Activated CD4-positive, alpha-beta T cell treated with anti-CD3 and anti-CD28 coated beads for 4 hours (primary cell): ENCODE measurements at regions not wholly inside any gene's neighbourhood (a gene's known extent, or its start where the extent isn't known, plus 50 kb on each side); places are given as distances from the start of the nearest gene placed in this dataset.
"Not testable (repeated sequence)": the region's sequence is repeated elsewhere in the genome, so short reads cannot be mapped to it uniquely, and the experiment has no call there.

ENCODE experiments used
- DNase-seq, 2 donors: peaks; one replicate each; pipeline ENCODE4 v3.0.0-alpha.2; 2020

DNA sequence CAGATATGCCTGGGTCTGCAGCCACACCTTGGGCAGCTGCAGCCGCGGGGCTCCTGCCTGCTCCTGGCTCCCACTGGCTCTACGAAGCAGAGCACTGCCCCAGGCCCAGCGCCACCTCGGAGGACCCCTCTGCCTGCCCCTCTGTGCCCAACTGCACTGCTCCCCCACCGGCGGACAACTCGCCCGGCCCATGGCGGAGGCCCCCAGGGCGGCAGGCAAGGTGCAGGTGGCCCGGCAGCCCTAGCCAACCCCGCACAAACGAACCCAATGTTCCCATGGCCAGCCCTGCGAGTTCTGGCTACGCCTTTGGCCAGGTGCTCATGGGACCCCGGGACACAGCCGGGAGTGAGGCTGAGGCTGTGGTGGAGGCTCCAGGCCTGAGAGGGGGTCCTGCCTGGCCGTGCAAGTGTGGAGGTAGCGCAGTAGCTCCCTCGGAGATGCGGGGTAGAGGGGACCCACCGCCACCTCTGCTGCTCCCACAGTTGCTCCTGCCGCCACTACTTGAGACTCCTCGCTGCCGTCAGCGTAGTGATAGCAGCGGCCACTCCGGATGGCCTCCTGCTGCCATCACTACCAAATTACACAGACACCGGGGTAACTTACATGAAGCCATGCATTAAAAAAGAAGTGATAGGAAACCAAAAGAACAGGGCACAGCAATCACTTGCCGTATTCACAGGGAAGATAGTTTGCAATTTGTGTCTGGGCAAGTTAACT lies 97.3 kb upstream of the SP4 start:
- no peak for DNase-seq

GRCh38 chr7:21334906-21335305 lies 93.0 kb upstream of the SP4 start:
- DNase-seq = no peak

DNA sequence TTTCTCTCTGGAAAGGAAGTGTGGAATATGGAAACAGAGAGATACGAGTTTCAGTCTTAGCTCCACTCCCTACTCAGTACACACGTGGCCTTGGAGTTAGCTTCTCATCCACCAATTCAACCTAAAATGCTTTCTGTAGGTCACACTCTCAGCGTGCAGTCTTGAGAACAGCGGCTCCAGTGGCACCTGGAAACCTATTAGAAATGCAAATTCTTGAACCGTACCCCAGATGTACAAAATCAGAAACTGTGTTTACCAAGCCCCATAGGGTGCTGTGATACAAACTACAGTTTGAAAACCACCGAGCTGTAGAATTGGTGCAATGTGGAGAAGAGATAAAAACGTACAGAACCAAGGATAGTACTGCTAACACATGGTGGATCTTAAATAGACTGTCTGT lies 91.1 kb upstream of the SP4 start:
- DNase-seq = no peak

GRCh38 chr7:21338728-21339164 lies 89.1 kb upstream of the SP4 start:
- peak; percentile 44 to 52 for DNase-seq

GRCh38 chr7:21344900-21345299 lies 83.0 kb upstream of the SP4 start:
- not testable (repeated sequence) for DNase-seq

GRCh38 chr7:21345361-21345760 lies 82.5 kb upstream of the SP4 start:
- DNase-seq = no peak

GRCh38 chr7:21346297-21346696 lies 81.6 kb upstream of the SP4 start:
- DNase-seq = no peak

DNA sequence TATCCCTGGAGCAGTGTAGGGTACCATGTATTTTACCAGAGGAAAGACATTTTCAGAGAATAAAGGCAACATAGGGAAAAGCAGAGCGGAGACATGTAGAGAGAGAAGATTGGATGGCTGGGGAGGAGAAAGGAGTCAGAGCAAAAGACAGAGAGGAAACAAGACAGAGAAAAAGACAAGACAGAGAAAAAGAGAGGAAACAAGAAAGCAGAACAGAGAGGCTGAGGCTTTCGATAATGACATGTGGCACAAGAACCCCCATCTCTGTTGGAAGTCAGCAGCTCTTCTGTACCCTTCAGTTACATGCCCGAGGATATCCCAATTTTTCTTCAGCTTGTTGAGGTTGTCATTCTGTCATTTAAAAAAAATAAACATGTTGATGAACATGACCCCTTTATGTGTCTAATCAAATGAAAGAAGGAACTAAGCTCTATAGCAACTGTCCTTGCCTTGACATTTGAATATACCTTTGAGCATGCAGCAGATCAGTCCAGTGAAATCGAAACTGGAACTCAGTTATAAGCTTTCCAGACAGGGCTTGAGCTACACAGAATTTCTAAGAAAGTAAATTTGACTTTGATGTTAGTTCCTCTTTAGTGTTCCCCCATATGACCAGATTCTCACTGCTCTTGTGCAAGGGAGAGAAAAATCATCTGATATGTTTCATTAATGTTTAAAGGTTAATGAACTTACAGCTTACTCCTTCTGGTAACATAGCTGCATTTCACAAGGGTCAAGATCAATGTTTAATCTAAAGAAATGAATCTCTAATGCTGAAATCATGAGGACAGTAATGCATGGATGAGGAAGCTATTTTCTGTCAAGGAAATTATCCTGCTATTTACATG lies 75.1 kb upstream of the SP4 start:
- no peak for DNase-seq

DNA sequence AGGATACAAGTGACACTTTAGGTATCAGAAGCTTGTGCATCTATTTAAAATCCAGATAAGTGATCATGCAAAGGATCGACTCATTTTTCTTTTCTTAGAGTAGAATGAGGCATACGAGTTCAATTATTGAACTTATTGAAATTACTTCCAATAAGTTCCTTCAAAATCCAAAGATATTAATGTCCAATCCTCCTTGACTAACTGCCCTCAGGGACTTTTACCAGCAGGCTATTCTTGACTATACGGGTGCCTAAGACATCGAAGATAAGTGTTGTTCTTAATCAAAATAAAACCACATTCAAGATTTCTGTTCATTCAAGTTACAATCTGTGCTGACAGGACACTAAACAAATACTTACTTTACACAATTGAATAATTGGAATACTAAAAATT lies 74.5 kb upstream of the SP4 start:
- DNase-seq = no peak

- no peak for DNase-seq
Observed at GRCh38 chr7:21354284-21354683, 73.6 kb upstream of the SP4 start.

- DNase-seq = peak; percentile 27 to 28
Observed at GRCh38 chr7:21355406-21355874, 72.4 kb upstream of the SP4 start.

DNA sequence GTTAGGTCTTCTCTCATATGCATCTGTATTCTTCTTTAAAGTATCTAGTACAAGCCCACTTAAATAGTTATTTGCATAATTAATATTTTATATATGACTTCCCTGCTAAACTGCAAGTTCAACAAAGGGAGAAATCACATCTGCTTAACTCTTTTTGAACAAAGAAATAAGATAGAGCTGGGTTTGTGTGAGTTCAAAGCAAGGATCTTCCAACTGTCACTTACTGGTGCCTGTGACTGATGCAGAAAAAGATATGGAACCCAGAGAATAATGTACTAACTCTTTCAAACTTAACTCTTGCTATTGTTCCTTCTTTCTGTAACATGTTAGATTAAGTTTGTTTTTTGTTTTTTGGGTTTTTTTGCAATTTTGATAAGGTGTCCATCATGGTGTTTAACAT lies 71.3 kb upstream of the SP4 start:
- DNase-seq = no peak

DNA sequence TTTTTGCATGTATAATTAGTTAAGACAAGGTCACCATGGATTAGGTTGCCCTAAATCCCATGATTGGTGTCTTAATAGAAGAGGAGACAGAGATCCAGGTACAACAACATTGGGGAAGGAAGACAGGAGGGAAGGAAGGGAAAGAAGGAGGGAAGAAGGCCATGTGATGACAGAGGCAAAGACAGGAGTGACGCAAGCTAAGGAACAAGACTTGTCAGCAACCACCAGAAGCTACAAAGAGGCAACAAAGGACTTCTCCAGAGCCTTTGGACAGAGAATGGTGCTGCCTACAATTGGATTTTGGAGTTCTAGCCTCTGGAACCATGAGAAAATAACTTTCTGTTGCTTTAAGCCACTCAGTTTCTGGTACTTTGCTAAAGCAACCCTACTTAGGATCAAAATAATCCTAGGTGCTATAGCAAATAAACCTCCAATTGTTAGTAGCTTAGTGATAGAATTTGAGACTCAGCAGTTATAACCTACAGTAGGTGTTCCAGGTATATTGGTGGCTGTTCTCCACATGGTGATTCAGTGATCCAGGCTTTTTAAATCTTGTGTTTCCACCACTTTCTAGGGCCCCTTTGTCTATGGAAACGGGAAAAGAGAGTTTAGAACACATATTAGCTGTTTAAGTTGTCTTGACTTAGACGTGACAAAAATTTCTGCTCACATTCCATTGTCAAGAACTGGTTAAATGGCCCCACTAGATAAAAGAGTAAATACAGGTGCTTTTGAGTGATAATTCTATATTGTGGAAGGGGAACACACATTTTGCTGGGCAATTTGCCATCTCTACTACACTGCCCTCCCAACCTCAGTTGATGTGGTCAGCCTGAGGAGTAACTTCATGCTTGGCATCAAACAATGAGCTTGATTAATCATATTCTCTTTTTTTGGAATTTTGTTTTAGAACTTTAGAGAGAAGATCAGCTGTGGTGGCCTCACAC lies 70.5 kb upstream of the SP4 start:
- no peak for DNase-seq

DNA sequence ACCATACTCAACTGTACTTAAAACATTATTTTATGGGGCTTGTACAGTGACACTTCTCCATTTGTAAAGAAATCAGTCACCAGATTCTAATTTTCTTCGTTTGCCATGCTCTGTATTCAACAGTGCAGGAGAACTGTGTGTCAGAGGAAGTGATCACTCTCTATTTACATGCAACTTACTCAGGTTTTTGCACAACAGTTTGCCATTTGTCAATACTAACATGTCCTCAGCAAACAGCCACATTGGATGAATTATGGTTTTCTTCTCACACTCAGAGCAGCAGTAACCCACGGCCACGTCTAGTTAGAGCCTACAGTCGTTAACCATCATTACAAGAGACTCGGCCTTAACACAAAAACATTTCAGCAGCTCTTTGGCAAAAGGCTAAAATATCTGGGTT lies 69.2 kb upstream of the SP4 start:
- DNase-seq = no peak

GRCh38 chr7:21359163-21359562 lies 68.7 kb upstream of the SP4 start:
- DNase-seq = no peak

DNA sequence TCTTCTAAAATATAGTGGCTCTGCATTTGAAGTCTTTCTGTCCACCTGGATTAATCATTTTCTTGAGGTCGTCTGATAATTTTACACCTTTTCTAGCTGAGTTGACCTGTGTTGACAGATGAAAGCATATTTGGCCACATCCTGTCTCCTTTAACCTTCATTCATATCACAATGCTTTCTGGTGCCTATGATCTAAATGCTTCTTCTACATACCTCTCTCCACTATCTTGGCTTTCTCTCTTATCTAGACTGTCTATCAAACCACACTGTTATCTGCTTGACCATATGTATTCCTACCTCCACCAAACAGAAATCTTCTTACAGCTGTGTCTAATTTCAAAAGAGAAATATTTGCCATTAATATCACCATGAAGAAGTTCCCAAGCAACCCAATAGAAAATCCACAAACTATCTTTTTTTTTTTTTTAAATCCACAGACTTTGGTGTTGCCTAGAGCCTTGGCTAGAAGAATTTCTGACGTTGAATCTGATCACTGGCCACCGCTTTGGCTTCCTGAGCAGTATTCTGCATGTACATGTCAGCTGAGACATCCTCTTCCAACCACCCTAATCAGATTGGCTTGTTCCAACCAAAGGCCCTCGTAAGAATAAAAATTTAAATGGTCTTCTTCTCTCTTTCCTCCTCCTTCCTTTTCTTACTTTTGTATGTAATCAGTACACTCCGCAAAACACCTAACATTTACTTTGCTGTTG lies 66.3 kb upstream of the SP4 start:
- no peak for DNase-seq

GRCh38 chr7:21364801-21365271 lies 63.0 kb upstream of the SP4 start:
- no peak for DNase-seq

DNA sequence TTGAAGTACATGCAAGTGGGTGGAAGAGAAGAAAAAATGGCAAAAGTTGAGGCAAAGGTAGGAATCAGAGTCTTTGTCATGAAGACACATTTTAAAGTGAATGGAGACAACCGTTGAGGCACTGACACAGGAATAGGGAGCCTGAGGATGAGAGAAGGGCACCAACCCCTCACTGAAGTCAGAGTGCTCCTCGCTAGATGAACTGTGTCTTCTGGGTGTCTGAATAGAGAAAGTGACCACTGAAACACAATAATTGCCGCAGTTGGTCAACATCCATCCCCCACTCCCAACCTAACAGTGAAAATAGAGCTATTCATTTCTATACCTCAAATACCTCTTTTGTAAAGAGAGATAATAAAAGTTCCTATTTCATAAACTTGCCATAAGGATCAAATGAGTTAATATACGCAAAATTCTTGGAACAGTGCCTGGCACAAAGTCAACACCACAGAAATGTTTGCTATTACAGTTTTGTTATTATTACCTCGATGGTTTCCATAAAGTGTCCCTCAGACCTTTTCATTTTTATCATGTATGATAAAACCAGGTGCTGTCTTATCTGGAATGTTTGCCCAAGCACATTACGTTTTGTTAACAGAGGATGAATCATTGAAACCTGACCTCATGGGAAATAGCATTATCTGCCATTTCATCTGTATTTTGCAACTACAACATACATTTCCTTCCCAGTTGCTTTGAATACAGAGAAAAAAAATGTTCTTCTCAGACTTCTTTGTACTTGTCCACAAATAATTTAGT lies 61.8 kb upstream of the SP4 start:
- DNase-seq = no peak

DNA sequence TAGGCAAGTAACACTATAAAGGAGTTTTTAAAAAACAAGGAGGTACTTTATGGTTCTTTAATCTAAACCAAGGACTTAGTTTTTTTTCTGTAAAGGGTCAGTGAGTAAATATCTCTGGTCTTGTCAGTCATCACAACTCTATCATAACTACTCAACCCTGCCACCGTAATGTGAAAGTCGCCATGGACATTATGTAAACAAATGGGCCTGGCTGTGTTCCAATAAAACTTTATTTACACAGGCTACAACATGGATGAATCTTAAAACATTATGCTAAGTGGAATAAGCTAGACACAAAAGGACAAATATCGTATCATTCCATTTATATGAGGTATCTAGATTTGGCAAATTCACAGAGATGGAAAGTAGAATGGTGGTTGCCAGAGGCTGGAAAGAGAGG lies 60.8 kb upstream of the SP4 start:
- no peak for DNase-seq

GRCh38 chr7:21367537-21367936 lies 60.3 kb upstream of the SP4 start:
- DNase-seq = no peak

- DNase-seq = no peak
Observed at GRCh38 chr7:21368317-21368716, 59.6 kb upstream of the SP4 start.
